NOMO-1 treated with DMSO at 0.1 percent for 48 hours (cell line): ENCODE measurements at regions not wholly inside any gene's neighbourhood (a gene's known extent, or its start where the extent isn't known, plus 50 kb on each side); places are given as distances from the start of the nearest gene placed in this dataset.

Experiments
- DNase-seq: peaks from one replicate; lab custom pipeline; 2025; ENCODE audit not compliant: unreplicated experiment; lab: John Stamatoyannopoulos, UW

DNA sequence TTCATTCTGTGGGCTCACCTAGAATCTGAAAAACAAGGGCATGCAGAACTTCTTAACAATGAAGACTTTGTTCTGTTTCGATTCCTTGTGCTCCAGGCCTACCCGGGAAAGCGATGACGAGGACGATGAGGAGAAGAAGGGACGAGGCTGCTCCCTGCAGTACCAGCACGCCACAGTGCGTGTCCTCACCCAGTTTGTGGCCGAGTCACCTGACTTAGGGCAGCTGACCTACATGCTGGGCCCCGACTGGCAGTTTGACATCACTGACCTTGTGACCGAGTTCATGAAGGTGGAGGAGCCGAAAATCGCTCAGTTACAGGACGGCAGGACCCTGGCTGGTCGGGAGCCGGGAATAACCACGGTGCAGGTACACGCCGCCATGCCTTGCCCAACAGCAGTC, 585.4 kb downstream of the AACS start:
- no peak for DNase-seq

DNA sequence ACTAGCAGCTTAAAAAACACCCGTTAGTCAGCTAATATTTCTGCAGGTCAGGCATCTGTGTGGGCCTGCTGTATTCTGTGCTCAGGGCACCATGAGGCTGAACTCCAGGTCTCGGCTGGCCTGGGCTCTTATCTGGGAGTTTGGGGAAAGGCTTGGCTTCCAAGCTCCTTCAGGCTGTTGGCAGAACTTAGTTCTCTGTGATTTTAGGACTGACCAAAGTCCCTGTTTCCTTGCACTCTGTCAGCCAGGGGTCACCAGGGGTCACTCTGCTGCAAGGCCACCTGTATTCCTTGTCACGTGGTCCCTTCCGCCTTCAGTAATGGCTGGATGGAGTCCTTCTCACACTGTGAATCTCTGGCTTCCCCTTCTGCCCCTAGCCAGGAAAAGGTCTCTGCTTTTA, 586.4 kb downstream of the AACS start:
- no peak for DNase-seq

DNA sequence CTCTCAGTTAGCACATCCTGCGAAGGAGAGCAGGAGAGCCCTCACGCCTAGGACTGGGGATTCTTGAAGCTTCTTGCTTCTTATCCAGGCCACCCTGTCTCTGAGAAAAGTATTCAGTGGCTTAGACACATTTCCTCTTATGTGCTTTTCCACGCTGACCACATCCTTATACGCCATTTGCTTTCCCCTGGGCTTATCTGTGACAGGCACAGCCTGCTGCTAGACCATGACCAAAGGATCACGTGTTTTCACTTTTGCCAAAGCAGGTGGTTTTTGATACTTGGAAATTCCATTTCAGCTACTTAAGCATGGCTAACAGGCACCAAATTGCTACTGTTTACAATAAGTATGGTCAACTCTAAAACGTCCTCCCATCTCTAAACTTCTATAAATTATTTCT, 587.4 kb downstream of the AACS start:
- DNase-seq, result no peak

DNA sequence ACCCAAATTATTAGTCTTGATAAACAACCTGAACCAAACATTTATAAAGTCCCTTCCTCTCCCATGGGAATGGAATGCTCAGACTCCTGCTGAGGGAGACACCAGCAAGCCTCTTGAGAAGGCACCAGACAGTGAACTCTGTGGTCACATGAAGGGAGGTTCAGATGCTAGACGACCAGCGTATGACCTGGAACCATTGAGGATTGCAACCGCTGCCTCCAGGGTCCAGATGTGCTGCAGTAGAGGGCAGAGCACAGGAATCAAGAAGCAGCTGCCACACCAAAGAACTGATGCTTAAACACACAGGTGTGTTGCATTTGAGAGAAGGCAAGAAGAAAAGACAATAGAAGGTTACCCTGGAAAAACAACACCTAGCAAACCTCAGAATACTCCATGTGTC, 592.4 kb downstream of the AACS start:
- DNase-seq, result no peak

DNA sequence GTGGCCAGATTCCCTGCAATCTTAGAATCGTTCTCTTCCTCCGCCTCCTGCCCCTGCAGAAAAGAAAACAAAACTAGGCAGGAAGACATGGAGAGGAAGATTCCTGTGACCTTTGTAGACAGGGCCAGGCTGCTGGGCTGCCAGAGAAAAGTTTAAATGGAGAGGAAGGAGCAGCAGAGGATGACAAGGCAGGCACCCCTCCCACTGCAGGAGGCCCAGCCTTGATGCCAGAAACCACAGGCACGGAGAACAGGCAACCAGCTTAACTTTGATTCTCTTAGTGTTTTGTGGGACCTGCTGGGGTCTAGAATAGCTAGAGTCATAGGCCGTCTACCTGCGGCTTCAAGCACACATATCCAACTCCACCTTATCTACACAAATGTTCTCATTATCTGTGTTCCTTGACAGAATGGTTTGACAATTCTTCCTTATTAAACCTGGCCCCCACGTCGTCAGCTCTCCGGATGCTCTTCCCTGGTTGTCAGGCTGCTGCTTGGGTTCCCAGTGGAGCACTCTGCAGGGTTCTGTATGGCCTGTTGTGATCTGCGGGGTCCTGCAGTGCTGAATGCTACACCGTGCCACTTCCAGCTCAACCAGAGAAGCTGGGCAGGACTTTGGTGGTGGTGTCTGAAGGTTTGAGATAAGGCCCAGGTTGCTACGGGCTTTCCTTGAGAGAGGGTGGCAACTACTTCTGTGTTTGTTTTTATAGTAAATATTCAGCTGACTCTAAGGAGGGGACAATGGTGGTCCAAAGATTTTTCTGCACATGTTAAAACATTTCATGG, 609.5 kb downstream of the AACS start:
- DNase-seq, result no peak

DNA sequence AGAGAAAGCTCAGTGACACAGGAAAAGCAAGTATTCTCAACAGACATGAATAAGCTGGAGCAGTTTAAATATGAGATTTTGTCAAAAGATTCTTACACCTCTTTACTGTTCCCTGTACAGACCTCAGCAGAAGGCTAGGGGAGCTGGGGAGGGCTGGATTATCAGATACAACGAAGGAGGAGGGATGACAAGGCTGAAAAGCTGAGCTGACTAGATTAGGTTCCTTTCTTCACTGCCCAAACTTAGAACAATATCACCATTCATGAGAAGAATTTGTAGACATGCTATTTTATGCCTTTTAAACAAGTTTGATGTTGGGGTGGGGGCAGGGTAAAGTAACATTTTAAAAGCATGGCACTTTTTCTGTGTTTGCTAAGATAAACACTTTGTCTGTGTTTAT, 611.1 kb downstream of the AACS start:
- DNase-seq, result no peak

DNA sequence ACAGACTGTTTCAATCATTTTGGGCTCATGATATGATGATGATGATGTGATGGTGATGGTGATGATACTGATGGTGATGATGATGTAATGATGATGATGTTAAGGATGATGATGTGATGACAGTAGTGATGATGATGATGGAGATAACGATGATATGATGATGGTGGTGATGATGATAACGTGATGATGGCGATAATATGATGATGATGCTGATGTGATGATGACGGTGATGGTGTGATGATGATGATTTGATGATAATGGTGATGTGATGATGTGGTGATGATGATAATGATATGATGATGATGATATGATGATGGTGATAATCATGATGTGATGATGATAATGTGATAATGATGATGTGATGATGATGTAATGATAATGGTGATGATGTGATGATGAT, 612.6 kb downstream of the AACS start:
- no peak for DNase-seq

DNA sequence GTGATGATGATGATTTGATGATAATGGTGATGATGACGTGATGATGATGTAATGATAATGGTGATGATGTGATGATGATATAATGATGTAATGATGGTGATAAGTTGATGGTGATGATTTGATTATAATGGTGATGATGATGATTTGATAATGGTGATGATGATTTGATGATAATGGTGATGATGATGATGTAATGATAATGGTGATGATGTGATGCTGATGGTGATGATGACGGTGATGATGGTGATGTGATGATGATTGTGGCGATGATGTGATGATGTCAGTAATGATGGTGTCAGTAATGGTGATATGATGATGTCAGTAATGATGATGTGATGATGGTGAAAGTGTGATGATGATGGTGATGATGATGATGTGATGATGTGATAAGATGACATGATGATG, 613.4 kb downstream of the AACS start:
- no peak for DNase-seq

DNA sequence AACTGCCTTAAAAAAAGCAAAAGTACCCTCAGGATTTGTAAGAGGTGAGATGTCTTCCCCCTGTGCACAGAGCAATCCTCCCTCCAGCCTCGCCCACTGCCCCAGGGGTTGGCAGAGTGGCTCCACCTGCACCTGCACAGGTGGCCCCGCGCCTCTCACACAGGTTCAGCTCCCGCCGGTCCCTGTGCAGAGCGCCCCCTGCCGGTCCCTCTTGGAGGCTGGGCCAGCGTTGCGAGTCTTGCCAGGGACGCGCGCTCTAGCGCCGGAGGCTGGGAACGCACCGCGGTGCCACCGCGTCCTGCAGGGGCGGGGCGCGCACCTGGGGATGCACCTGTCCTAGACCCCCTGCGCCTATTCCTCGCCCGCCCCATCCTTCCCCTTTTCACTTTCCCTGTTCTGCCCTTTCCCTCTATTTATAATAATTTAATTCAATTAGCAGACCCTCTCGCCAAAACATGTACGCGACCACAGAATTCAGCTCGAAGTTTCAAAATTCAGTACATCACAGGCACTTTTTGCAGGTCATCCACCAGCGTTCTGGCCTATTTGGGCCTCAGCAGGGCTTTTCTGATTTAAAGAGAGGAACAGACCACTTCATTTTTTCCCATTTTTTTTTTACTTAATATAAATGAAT, 618.6 kb downstream of the AACS start:
- no peak for DNase-seq

DNA sequence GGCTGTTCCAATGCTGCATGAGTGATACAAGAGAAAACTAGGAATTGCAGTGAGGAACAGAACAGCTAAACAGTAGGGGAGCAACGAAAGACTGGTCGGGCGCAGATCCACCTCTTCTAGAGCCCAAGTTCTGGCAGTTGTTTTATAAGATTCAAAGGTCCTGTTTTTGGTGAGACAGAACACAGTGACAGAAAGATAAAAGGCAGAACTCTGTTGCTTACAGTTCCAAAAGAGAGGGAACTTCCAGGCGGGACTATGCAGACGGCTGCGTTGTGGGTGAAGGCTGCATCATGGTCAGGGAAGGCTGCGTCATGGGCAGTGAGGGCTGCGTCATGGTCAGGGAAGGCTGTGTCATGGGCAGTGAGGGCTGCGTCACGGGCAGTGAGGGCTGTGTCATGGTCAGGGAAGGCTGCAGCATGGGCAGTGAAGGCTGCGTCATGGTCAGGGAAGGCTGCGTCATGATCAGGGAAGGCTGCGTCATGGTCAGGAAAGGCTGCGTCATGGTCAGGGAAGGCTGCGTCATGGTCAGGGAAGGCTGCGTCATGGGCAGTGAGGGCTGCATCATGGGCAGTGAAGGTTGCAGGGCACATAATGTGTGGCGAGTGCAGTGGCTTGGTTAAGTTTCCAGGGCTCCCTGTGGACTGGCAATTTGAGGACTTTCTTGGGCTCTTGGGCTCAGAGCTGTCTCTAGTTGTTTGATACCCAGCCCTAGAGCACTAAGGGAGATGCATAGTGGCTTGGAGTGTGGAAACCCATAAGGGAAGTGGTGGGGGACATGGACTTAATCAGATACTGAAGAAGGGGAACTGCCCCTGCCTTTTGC, 619.9 kb downstream of the AACS start:
- DNase-seq, result no peak

DNA sequence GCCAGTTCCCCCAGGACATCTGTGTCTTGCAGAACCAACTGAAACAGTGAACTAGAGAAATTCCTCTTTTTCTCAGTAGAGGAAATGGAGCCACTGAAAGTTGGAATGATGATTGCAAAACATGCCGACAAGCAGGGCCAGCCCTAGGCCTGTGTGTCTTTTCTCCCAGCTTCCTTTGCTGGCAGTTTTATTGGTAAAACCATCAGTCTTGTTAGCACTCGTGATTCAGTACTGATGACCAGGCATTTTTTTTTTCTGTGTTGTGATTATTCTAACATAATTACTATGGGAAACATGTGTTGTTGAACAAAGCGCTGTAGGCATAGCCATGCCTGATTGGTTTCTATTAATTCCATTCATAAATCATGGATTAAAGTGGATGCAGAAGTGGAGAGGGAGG, 620.7 kb downstream of the AACS start:
- no peak for DNase-seq

DNA sequence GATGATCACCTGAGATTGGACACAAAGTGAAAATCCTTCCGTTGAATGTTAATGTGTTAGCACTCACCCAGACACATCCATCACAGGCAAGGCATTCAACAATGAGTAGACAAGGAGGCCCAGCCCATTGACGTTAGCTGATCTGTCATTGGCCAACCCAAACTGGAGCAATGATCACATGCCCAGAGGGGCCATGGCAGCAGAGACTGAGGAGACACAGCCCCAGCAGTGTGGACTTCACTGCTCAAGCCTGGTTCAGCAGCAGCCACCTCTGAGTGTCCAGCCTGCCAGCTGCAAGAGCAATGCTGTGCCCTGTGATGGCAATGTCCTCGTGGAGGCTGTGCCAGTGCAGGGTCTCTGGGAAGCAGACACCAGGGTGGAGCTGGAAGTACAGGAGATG, 622.2 kb downstream of the AACS start:
- DNase-seq, result no peak

DNA sequence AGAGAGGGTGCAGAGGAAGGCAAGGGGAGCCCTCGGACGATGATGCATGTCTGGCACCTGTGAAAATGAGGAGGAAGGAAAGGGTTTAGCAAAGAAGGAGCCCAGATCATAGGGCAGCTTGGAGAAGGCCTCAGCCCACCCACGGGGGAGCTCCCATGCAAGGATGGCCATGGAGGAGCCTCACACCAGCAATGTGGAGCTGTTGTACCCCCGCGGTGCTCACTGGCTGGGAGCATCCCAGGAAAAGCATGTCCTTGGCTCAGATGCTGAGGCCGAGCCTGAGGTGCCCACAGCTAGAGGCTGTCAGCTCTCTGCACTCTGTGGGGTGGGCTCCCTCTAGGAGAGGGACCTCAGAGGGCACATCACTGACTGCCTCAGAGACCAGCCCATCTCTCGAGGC, 622.6 kb downstream of the AACS start:
- DNase-seq, result no peak

DNA sequence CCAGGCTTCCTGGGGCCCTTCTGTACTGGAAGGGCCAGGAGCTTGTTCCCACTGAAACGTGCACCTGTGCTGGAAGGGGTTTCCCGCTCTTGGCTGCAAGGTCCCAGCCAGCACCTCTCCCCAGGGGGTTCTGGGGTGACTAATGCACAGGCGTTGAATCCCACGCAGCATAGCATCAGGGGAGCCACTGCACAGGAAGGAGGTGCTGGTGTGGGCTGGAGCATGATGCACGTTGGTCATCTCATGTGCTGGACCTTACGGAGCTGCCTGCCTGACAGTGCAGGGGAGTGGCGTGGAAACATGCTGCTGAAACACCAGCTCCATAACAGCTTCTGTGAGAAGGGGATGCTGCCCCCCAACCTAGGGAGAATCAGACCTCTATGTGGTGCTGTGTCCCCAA, 623.0 kb downstream of the AACS start:
- DNase-seq, result no peak

DNA sequence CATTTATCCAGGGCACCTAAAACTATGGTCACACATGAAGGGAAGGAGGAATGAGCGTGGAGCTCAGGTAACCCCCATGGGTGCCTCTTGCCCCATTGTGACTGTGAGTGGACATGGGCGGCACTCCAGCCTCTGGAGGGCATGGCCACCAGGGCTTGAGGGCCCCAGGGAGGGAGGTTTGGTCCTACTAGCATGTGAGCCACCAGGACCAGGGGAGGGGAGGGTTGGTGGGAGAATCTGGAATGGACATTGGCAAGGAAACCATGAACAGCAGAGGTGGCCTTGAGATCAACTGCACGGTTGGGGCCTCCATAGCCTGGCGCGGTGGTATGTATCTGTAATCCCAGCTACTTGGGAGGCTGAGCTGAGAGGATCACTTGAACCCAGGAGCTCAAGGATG, 623.6 kb downstream of the AACS start:
- DNase-seq, result no peak

DNA sequence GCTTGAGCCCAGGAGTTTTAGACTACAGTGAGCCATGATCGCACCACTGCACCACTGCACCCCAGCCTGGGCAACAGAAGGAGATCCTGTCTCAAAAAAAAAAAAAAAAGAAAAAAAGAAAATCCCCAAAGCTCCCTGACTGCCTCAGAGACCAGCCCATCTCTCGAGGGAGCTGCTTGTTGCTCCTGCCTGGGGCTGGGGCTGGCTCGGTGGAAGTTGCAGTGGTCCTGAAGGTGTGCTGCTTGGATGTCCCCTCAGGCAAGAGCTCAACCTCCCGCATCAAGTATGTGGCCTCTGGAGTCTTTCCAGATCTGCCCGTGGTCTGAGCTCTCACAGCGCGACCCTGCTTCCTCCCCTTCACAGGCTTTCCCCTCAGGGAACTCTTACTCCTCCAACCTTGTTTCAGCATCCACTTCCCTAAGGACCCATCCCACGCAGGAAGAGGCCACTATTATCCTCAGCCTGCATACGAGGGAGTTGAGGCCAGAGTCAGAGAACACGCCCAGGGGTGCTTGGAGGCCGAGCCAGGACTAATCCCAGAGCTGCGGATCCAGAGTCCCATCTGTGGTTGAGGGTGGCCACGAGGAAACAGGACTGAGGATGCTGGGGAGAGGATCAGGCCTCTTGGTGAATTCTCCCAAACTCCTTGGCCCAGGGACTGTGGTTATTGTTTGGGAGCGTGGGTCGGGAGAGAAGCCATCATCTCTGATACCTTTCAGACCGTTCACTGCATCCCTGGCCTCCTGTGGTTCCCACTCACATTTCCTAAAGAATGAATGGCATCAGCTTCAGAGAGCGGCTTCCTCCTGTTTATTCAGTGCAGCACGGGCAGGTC, 624.6 kb downstream of the AACS start:
- DNase-seq, result no peak

DNA sequence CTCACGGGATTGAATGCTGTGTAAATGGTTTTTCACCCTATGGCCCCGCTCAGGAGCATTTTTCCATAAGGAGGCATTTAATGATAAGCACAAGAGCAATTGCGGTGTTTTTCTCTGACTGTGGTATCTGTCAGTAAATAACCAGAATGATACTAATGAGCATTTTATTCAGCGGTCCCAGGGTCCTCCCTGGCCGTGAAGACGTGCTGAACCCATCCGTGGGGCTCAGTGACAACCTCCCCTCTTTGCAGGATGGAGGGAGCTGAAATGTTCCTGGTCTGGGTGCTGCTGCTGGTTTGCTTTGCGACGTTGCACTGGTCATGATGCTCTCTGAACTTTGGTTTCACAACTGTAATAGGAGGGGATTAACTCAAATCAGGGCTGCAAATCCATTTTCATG, 625.6 kb downstream of the AACS start:
- DNase-seq, result no peak

DNA sequence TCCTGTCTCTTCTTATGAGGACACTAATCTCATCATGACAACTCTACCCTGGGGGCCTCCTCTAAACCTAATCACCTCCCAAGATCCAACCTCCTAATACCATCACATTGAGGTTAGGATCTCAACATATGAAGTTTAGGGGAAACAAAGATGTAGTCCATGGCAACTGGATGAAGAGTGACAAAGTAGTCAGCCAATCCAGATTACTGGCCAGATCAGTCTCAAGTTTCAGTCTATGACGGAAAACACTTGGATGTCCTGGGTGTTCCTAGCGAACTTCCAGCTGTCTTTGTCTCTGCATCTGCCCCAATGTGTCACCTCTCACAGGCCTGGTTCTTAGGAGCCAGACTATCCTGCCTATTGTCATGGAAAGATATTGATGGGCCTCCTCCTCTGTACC, 630.8 kb downstream of the AACS start:
- DNase-seq, result no peak

DNA sequence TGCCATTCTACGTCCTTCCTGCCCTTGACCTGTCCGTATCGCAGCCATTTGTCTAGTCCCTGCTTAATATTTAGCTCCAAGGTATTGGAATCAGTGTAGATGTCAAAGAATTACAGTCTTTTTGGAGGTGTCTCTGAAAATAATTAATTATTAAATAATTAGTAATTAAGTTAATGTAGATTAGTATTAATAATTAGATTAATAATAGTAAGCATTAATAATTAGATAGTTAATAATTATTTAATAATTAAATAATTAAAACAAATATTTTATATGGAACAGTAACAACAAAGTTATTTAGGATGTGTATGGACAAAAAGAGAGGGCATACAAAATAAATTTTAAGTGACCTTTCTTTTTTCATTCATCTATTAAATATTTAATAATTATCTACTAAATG, 639.6 kb downstream of the AACS start:
- DNase-seq, result no peak

DNA sequence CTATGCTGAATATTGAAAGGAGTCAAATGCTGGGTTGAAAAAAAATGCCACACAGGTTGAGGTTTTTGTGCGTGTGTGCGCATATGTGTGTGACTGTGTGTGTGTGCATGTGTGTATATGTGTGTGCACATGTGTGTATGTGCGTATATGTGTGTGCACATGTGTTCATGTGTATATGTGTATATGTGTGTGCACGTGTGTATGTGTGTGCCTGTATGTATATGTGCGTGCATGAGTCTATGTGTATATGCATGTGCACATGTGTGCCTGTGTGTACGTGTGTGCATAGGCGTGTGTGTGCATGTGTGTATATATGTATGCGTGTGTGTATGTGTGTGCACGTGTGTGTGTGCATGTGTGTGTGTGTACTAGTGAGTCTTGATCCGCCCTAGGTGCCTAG, 655.7 kb downstream of the AACS start:
- no peak for DNase-seq

DNA sequence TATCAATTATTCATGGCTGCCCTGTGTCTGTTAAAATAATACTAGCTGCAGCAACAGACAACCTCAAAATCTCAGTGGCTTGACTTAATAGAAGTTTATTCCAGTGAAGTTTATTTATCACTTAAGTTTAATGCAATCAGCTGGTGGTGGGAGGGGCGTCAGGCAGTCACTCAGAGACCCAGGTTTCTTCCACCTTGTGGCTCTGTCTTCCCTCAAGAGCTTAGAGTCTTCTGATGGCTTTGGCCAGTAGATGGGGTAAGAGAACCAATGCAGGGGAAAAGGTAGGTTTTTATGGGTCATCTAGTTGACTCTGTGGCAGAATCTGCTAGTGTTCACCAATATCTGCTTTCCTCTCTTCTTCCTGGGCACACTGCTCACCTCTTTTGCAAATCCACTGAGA, 668.9 kb downstream of the AACS start:
- DNase-seq, result no peak
